D341Med (cell line): ENCODE measurements at regions not wholly inside any gene's neighbourhood (a gene's known extent, or its start where the extent isn't known, plus 50 kb on each side); places are given as distances from the start of the nearest gene placed in this dataset.

Source experiments
- DNase-seq: peaks from one replicate; pipeline ENCODE4 v3.0.0; 2012; ENCODE audit warnings: low spot score

GRCh38 chr1:239888639-239889038, 203.0 kb upstream of the FMN2 start:
- DNase-seq, result no peak

GRCh38 chr1:239891621-239892358, 199.9 kb upstream of the FMN2 start:
- no peak for DNase-seq

GRCh38 chr1:239892602-239893001, 199.1 kb upstream of the FMN2 start:
- DNase-seq, result no peak

- no peak for DNase-seq
Measured at GRCh38 chr1:239893127-239893731, 198.5 kb upstream of the FMN2 start.

- DNase-seq, result no peak
Measured at GRCh38 chr1:239896569-239896968, 195.1 kb upstream of the FMN2 start.

GRCh38 chr1:239896980-239897379, 194.7 kb upstream of the FMN2 start:
- no peak for DNase-seq

- DNase-seq, result no peak
Measured at GRCh38 chr1:239897458-239897857, 194.2 kb upstream of the FMN2 start.

- DNase-seq, result peak; percentile 90
Measured at GRCh38 chr1:239898062-239898730, 193.5 kb upstream of the FMN2 start.

GRCh38 chr1:239899747-239900146, 191.9 kb upstream of the FMN2 start:
- no peak for DNase-seq

GRCh38 chr1:239906394-239906793, 185.3 kb upstream of the FMN2 start:
- no peak for DNase-seq

- DNase-seq, result no peak
Measured at GRCh38 chr1:239909898-239910297, 181.8 kb upstream of the FMN2 start.

- DNase-seq, result no peak
Measured at GRCh38 chr1:239912471-239912870, 179.2 kb upstream of the FMN2 start.

- DNase-seq, result no peak
Measured at GRCh38 chr1:239913141-239913585, 178.5 kb upstream of the FMN2 start.

GRCh38 chr1:239914751-239915231, 176.9 kb upstream of the FMN2 start:
- no peak for DNase-seq

GRCh38 chr1:239918634-239919033, 173.0 kb upstream of the FMN2 start:
- no peak for DNase-seq

GRCh38 chr1:239920214-239920613, 171.5 kb upstream of the FMN2 start:
- no peak for DNase-seq

GRCh38 chr1:239922778-239923522, 168.7 kb upstream of the FMN2 start:
- no peak for DNase-seq

- DNase-seq, result no peak
Measured at GRCh38 chr1:239924741-239925350, 166.8 kb upstream of the FMN2 start.

- no peak for DNase-seq
Measured at GRCh38 chr1:239926184-239926583, 165.5 kb upstream of the FMN2 start.

- no peak for DNase-seq
Measured at GRCh38 chr1:239929317-239929716, 162.4 kb upstream of the FMN2 start.

- no peak for DNase-seq
Measured at GRCh38 chr1:239930686-239931262, 160.9 kb upstream of the FMN2 start.

- DNase-seq, result no peak
Measured at GRCh38 chr1:239931341-239931740, 160.3 kb upstream of the FMN2 start.
